HEK293 (cell line): ENCODE measurements at regions not wholly inside any gene's neighbourhood (a gene's known extent, or its start where the extent isn't known, plus 50 kb on each side); places are given as distances from the start of the nearest gene placed in this dataset.

Experiments
- CTCF ChIA-PET: fragments of 350-600 bp; formaldehyde crosslinking; extraction: SDS; loops from one replicate; lab custom pipeline; 2021; ENCODE audit warnings: antibody characterized with exemption; lab: Yijun Ruan, JAX
- POLR2A ChIA-PET: fragments of 300-600 bp; formaldehyde crosslinking; extraction: SDS; loops from one replicate; lab custom pipeline; 2020; ENCODE audit warnings: antibody characterized with exemption, inconsistent platforms; lab: Yijun Ruan, JAX
- H3K27ac ChIP-seq: fragments of 200-500 bp; sonication (Bioruptor generic); 2 replicates; pipeline ENCODE4 v1.5.1; 2014; ENCODE audit warnings: low read depth, low read length, control low read depth, inconsistent platforms; ENCODE audit errors: extremely low read depth
- H3K36me3 ChIP-seq, 2 experiments: fragments of 200-500 bp in 1 of 2; sonication (Bioruptor generic) in 1 of 2; 1 replicate in 1 of 2; 2 replicates in 1 of 2; pipeline ENCODE4 v1.5.1; 2014 to 2017; ENCODE audit warnings: inconsistent platforms in 2 of 2, low read length in 2 of 2; ENCODE audit not compliant: control insufficient read depth in 2 of 2, insufficient read depth in 1 of 2
- H3K4me1 ChIP-seq: fragments of 200-500 bp; sonication (Bioruptor generic); 2 replicates; pipeline ENCODE4 v1.5.1; 2014; ENCODE audit warnings: mild to moderate bottlenecking, low read length, inconsistent platforms; ENCODE audit not compliant: control insufficient read depth, insufficient read depth
- H3K4me3 ChIP-seq: 2 replicates; pipeline ENCODE4 v1.5.1; 2011; ENCODE audit warnings: low read depth, mild to moderate bottlenecking, control low read depth, low read length, moderate library complexity
- H3K9me3 ChIP-seq: fragments of 200-500 bp; sonication (Bioruptor generic); 2 replicates; pipeline ENCODE4 v1.5.1; 2014; ENCODE audit warnings: low read depth, low read length, inconsistent platforms; ENCODE audit not compliant: control insufficient read depth, insufficient read depth
- BCL11A ChIP-seq: fragments of 450-650 bp; formaldehyde crosslinking; IDR thresholded peaks from 2 replicates; pipeline ENCODE4 v1.5.1; 2016; ENCODE audit warnings: low read depth, missing biosample characterization, missing genetic modification characterization
- BCL11B ChIP-seq: fragments of 450-650 bp; formaldehyde crosslinking; IDR thresholded peaks from 2 replicates; pipeline ENCODE4 v1.5.1; 2016; ENCODE audit warnings: low read depth, missing biosample characterization, missing genetic modification characterization
- EGR2 ChIP-seq: fragments of 450-650 bp; formaldehyde crosslinking; IDR thresholded peaks from 2 replicates; pipeline ENCODE4 v1.5.1; 2016; ENCODE audit warnings: low read depth, missing biosample characterization, missing genetic modification characterization
- GLIS1 ChIP-seq: fragments of 450-650 bp; formaldehyde crosslinking; IDR thresholded peaks from 2 replicates; pipeline ENCODE4 v1.5.1; 2016; ENCODE audit warnings: missing biosample characterization, missing genetic modification characterization
- HOXD13 ChIP-seq: sonication (generic); formaldehyde crosslinking; IDR thresholded peaks from 2 replicates; pipeline ENCODE4 v1.8.0; 2022; ENCODE audit warnings: missing genetic modification reagents, borderline replicate concordance
- KLF8 ChIP-seq: fragments of 450-650 bp; formaldehyde crosslinking; IDR thresholded peaks from 2 replicates; pipeline ENCODE4 v1.5.1; 2016; ENCODE audit warnings: missing biosample characterization, missing genetic modification characterization
- RBAK ChIP-seq: fragments of 450-650 bp; formaldehyde crosslinking; IDR thresholded peaks from 2 replicates; pipeline ENCODE4 v1.5.1; 2016; ENCODE audit warnings: missing biosample characterization, missing genetic modification characterization
- ZBTB20 ChIP-seq: fragments of 450-650 bp; formaldehyde crosslinking; IDR thresholded peaks from 2 replicates; pipeline ENCODE4 v1.5.1; 2016; ENCODE audit warnings: missing biosample characterization, missing genetic modification characterization
- ZNF132 ChIP-seq: fragments of 450-650 bp; formaldehyde crosslinking; IDR thresholded peaks from 2 replicates; pipeline ENCODE4 v1.5.1; 2017; ENCODE audit warnings: missing biosample characterization, missing genetic modification characterization, borderline replicate concordance
- ZNF157 ChIP-seq: fragments of 450-650 bp; formaldehyde crosslinking; IDR thresholded peaks from 2 replicates; pipeline ENCODE4 v1.5.1; 2016; ENCODE audit warnings: missing biosample characterization, missing genetic modification characterization
- ZNF211 ChIP-seq: fragments of 450-650 bp; formaldehyde crosslinking; IDR thresholded peaks from 2 replicates; pipeline ENCODE4 v1.5.1; 2016; ENCODE audit warnings: low read depth, missing biosample characterization, missing genetic modification characterization
- ZNF292 ChIP-seq: fragments of 450-650 bp; formaldehyde crosslinking; IDR thresholded peaks from 2 replicates; pipeline ENCODE4 v1.5.1; 2016; ENCODE audit warnings: low read depth, missing biosample characterization, missing genetic modification characterization, borderline replicate concordance
- ZNF530 ChIP-seq: fragments of 450-650 bp; formaldehyde crosslinking; IDR thresholded peaks from 2 replicates; pipeline ENCODE4 v1.5.1; 2016; ENCODE audit warnings: low read depth, missing biosample characterization, missing genetic modification characterization
- ZNF558 ChIP-seq: fragments of 450-650 bp; formaldehyde crosslinking; IDR thresholded peaks from 2 replicates; pipeline ENCODE4 v1.5.1; 2016; ENCODE audit warnings: missing biosample characterization, missing genetic modification characterization
- ZNF600 ChIP-seq: fragments of 450-650 bp; formaldehyde crosslinking; IDR thresholded peaks from 2 replicates; pipeline ENCODE4 v1.5.1; 2016; ENCODE audit warnings: missing biosample characterization, missing genetic modification characterization
- ZNF610 ChIP-seq: fragments of 450-650 bp; formaldehyde crosslinking; IDR thresholded peaks from 2 replicates; pipeline ENCODE4 v1.5.1; 2016; ENCODE audit warnings: missing biosample characterization, missing genetic modification characterization, borderline replicate concordance
- ZNF621 ChIP-seq: fragments of 450-650 bp; formaldehyde crosslinking; IDR thresholded peaks from 2 replicates; pipeline ENCODE4 v1.5.1; 2017; ENCODE audit warnings: missing biosample characterization, missing genetic modification characterization
- ZNF623 ChIP-seq: fragments of 450-650 bp; formaldehyde crosslinking; IDR thresholded peaks from 2 replicates; pipeline ENCODE4 v1.5.1; 2016; ENCODE audit warnings: missing biosample characterization, missing genetic modification characterization
- ZNF624 ChIP-seq: fragments of 450-650 bp; formaldehyde crosslinking; IDR thresholded peaks from 2 replicates; pipeline ENCODE4 v1.5.1; 2017; ENCODE audit warnings: missing biosample characterization, missing genetic modification characterization
- ZNF658 ChIP-seq: fragments of 450-650 bp; formaldehyde crosslinking; IDR thresholded peaks from 2 replicates; pipeline ENCODE4; 2016; ENCODE audit warnings: missing biosample characterization, missing genetic modification characterization
- ZNF701 ChIP-seq: fragments of 450-650 bp; formaldehyde crosslinking; IDR thresholded peaks from 2 replicates; pipeline ENCODE4 v1.5.1; 2016; ENCODE audit warnings: missing biosample characterization, missing genetic modification characterization
- ZNF707 ChIP-seq: fragments of 450-650 bp; formaldehyde crosslinking; IDR thresholded peaks from 2 replicates; pipeline ENCODE4 v1.5.1; 2016; ENCODE audit warnings: missing biosample characterization, missing genetic modification characterization
- TF ChIP-seq, protein P1 (sequence below): fragments of 450-650 bp; formaldehyde crosslinking; IDR thresholded peaks from 2 replicates; pipeline ENCODE4 v1.5.1; 2016; ENCODE audit warnings: missing biosample characterization, missing genetic modification characterization, low read depth
- TF ChIP-seq, protein P2 (sequence below): fragments of 450-650 bp; formaldehyde crosslinking; IDR thresholded peaks from 2 replicates; pipeline ENCODE4 v1.5.1; 2017; ENCODE audit warnings: missing biosample characterization, mild to moderate bottlenecking, missing genetic modification characterization, moderate library complexity
- TF ChIP-seq, protein P3 (sequence below): fragments of 450-650 bp; formaldehyde crosslinking; IDR thresholded peaks from 2 replicates; pipeline ENCODE4 v1.5.1; 2016; ENCODE audit warnings: missing biosample characterization, missing genetic modification characterization
- TF ChIP-seq, protein P4 (sequence below): fragments of 450-650 bp; formaldehyde crosslinking; IDR thresholded peaks from 2 replicates; pipeline ENCODE4 v1.5.1; 2016; ENCODE audit warnings: missing biosample characterization, missing genetic modification characterization
- TF ChIP-seq, protein P5 (sequence below): fragments of 450-650 bp; formaldehyde crosslinking; IDR thresholded peaks from 2 replicates; pipeline ENCODE4 v1.5.1; 2017; ENCODE audit warnings: missing biosample characterization, missing genetic modification characterization

DNA sequence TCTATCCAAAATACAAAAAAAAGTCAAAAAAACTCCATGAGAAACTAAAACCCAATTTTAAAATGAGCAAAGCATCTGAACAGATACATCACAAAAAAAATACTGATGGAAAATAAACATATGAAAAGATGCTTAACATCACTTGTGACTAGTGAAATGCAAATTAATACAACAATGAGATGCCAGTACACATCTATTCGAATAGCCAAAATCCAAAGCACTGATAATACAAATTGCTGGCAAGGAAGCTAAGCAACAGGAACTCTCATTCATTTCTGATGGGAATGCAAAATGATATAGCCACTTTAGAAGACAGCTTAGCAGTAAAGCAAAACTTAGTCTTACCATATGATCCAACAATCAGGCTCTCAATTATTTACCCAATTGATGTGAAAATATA lies 190.2 kb upstream of the FN1 start:
- ChIA-PET POLR2A (no interaction called here), CTCF (interaction anchor here (0.7 kb wide), 1 partner anchor 13 kb away, joined by 3 read pairs; no protein-coding TSS in a partner anchor)
- no peaks in the 10 kb centered on the region for H3K36me3 ChIP-seq
- no peaks in the 10 kb centered on the region for H3K4me1 ChIP-seq
- H3K27ac ChIP-seq, result no peak overlapping the region
- no peak for TF ChIP-seq EGR2
- no peak for TF ChIP-seq ZNF600
- TF ChIP-seq ZBTB20 (tag by site-specific recombination), result no peak
- TF ChIP-seq GLIS1 (tag by site-specific recombination), result no peak
- TF ChIP-seq, protein P1, sequence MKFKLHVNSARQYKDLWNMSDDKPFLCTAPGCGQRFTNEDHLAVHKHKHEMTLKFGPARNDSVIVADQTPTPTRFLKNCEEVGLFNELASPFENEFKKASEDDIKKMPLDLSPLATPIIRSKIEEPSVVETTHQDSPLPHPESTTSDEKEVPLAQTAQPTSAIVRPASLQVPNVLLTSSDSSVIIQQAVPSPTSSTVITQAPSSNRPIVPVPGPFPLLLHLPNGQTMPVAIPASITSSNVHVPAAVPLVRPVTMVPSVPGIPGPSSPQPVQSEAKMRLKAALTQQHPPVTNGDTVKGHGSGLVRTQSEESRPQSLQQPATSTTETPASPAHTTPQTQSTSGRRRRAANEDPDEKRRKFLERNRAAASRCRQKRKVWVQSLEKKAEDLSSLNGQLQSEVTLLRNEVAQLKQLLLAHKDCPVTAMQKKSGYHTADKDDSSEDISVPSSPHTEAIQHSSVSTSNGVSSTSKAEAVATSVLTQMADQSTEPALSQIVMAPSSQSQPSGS (tag by site-specific recombination), result no peak
- TF ChIP-seq ZNF658 (tag by site-specific recombination), result no peak
- TF ChIP-seq, protein P2, sequence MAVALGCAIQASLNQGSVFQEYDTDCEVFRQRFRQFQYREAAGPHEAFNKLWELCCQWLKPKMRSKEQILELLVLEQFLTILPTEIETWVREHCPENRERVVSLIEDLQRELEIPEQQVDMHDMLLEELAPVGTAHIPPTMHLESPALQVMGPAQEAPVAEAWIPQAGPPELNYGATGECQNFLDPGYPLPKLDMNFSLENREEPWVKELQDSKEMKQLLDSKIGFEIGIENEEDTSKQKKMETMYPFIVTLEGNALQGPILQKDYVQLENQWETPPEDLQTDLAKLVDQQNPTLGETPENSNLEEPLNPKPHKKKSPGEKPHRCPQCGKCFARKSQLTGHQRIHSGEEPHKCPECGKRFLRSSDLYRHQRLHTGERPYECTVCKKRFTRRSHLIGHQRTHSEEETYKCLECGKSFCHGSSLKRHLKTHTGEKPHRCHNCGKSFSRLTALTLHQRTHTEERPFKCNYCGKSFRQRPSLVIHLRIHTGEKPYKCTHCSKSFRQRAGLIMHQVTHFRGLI (tag by site-specific recombination), result no peak
- TF ChIP-seq BCL11A, result no peak
- no peak for TF ChIP-seq ZNF707 (tag by site-specific recombination)
- no peak for TF ChIP-seq ZNF132
- TF ChIP-seq ZNF624 (tag by site-specific recombination), result no peak
- no peak for TF ChIP-seq ZNF211
- TF ChIP-seq, protein P3, sequence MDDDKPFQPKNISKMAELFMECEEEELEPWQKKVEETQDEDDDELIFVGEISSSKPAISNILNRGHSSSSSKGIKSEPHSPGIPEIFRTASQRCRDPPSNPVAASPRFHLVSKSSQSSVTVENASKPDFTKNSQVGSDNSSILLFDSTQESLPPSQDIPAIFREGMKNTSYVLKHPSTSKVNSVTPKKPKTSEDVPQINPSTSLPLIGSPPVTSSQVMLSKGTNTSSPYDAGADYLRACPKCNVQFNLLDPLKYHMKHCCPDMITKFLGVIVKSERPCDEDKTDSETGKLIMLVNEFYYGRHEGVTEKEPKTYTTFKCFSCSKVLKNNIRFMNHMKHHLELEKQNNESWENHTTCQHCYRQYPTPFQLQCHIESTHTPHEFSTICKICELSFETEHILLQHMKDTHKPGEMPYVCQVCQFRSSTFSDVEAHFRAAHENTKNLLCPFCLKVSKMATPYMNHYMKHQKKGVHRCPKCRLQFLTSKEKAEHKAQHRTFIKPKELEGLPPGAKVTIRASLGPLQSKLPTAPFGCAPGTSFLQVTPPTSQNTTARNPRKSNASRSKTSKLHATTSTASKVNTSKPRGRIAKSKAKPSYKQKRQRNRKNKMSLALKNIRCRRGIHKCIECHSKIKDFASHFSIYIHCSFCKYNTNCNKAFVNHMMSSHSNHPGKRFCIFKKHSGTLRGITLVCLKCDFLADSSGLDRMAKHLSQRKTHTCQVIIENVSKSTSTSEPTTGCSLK (tag by site-specific recombination), result no peak
- no peak for TF ChIP-seq ZNF558
- no peaks in the 10 kb centered on the region for H3K9me3 ChIP-seq
- no peak overlapping the region for H3K4me3 ChIP-seq

DNA sequence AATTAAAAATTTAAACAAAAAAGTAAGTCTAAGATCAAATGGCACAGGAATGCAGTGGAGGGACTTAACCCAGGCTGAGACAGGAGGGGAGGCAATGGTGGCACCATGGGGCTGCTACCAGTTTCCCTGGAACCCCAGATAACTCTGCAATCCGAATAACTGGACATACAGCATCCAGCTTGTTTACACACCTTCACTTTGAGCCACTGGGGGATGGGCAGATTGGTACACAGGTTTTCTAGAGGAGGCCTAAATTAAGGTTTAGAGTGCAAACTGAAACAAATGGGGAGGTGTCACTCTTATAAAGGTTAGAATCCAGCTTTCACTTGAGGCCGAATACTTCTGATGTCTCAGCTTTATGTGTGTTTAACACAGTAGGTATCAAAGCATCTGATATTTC lies 189.3 kb upstream of the FN1 start:
- no peaks in the 10 kb centered on the region for H3K4me1 ChIP-seq
- ChIA-PET CTCF (interaction anchor here (0.9 kb wide), 1 partner anchor 203 kb away, joined by 3 read pairs; no protein-coding TSS in a partner anchor), POLR2A (no interaction called here)
- no peaks in the 10 kb centered on the region for H3K9me3 ChIP-seq
- no peaks in the 10 kb centered on the region for H3K36me3 ChIP-seq
- no peak overlapping the region for H3K27ac ChIP-seq
- no peak overlapping the region for H3K4me3 ChIP-seq
- TF ChIP-seq ZNF292 (tag by site-specific recombination) (no peak), ZNF701 (no peak), ZNF157 (tag by site-specific recombination) (no peak), ZNF610 (tag by site-specific recombination) (no peak), HOXD13 (no peak), RBAK (tag by site-specific recombination) (no peak), ZNF621 (tag by site-specific recombination) (no peak), KLF8 (no peak), BCL11B (tag by site-specific recombination) (no peak), ZNF623 (tag by site-specific recombination) (no peak), ZNF530 (tag by site-specific recombination) (no peak)
- TF ChIP-seq, protein P4, sequence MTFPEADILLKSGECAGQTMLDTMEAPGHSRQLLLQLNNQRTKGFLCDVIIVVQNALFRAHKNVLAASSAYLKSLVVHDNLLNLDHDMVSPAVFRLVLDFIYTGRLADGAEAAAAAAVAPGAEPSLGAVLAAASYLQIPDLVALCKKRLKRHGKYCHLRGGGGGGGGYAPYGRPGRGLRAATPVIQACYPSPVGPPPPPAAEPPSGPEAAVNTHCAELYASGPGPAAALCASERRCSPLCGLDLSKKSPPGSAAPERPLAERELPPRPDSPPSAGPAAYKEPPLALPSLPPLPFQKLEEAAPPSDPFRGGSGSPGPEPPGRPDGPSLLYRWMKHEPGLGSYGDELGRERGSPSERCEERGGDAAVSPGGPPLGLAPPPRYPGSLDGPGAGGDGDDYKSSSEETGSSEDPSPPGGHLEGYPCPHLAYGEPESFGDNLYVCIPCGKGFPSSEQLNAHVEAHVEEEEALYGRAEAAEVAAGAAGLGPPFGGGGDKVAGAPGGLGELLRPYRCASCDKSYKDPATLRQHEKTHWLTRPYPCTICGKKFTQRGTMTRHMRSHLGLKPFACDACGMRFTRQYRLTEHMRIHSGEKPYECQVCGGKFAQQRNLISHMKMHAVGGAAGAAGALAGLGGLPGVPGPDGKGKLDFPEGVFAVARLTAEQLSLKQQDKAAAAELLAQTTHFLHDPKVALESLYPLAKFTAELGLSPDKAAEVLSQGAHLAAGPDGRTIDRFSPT (tag by site-specific recombination), result no peak
- TF ChIP-seq, protein P3 (tag by site-specific recombination), result no peak
- TF ChIP-seq, protein P5, sequence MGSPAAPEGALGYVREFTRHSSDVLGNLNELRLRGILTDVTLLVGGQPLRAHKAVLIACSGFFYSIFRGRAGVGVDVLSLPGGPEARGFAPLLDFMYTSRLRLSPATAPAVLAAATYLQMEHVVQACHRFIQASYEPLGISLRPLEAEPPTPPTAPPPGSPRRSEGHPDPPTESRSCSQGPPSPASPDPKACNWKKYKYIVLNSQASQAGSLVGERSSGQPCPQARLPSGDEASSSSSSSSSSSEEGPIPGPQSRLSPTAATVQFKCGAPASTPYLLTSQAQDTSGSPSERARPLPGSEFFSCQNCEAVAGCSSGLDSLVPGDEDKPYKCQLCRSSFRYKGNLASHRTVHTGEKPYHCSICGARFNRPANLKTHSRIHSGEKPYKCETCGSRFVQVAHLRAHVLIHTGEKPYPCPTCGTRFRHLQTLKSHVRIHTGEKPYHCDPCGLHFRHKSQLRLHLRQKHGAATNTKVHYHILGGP, result no peak
